HepG2 (cell line): ENCODE measurements at regions not wholly inside any gene's neighbourhood (a gene's known extent, or its start where the extent isn't known, plus 50 kb on each side); places are given as distances from the start of the nearest gene placed in this dataset.

Source experiments
- ATAC-seq: fragments of 200-7000 bp; cut with Tn5 transposase; 3 replicates; pipeline ENCODE4 v1.9.1; 2020; ENCODE audit warnings: mild to moderate bottlenecking, moderate library complexity
- BruUV-seq: library from RNA; stranded (reverse); fragments of 400-500 nt; replicated peaks from 2 replicates; lab custom pipeline; 2021; lab: Mats Ljungman, UMichigan
- CTCF ChIA-PET: fragments of 300-600 bp; formaldehyde crosslinking; extraction: SDS; loops from one replicate; lab custom pipeline; 2021; ENCODE audit warnings: low total read pairs, inconsistent platforms, low intra/inter-chr PET ratio; lab: Yijun Ruan, JAX
- POLR2A ChIA-PET: fragments of 350-600 bp; sonication (Branson Sonifier 250); formaldehyde crosslinking; loops from one replicate; lab custom pipeline; 2020; ENCODE audit warnings: antibody characterized with exemption, inconsistent platforms; lab: Yijun Ruan, JAX
- DNase-seq: peaks from one replicate; pipeline ENCODE4 v3.0.0-alpha.2; 2015; ENCODE audit warnings: low spot score
- FAIRE-seq: peaks from 3 replicates; lab custom pipeline; 2011; peaks lifted over from hg19 to GRCh38; lab: Jason Lieb, UNC
- H2AFZ ChIP-seq: one replicate; pipeline ENCODE4 v1.6.1; 2011; ENCODE audit warnings: low read length, inconsistent platforms
- H3K27ac ChIP-seq: fragments of 300-600 bp; 3 replicates; pipeline ENCODE4 v1.8.0; 2011; ENCODE audit warnings: mixed run types, mild to moderate bottlenecking, mixed read lengths, low read length, inconsistent platforms; ENCODE audit not compliant: insufficient read depth; ENCODE audit errors: extremely low read length
- H3K27me3 ChIP-seq, 2 experiments: fragments of 200-600 bp in 1 of 2; 2 replicates in 1 of 2; 3 replicates in 1 of 2; pipeline versions ENCODE4 v1.6.0 to v1.8.0; 2011; ENCODE audit warnings: low read length in 2 of 2, mild to moderate bottlenecking in 2 of 2, moderate library complexity in 2 of 2, inconsistent platforms in 1 of 2; ENCODE audit not compliant: insufficient read depth in 2 of 2, control insufficient read depth in 1 of 2
- H3K36me3 ChIP-seq, 2 experiments: fragments of 200-600 bp in 1 of 2; replicated peaks in 1 of 2; 2 replicates in 1 of 2; 3 replicates in 1 of 2; pipeline versions ENCODE4 v1.5.1 to v1.8.0; 2011; ENCODE audit warnings: low read length in 2 of 2, inconsistent platforms in 1 of 2; ENCODE audit not compliant: insufficient read depth in 2 of 2, control insufficient read depth in 1 of 2
- H3K4me1 ChIP-seq: 2 replicates; pipeline ENCODE4 v1.5.1; 2012; ENCODE audit warnings: low read length, inconsistent platforms; ENCODE audit not compliant: insufficient read depth
- H3K4me2 ChIP-seq: 2 replicates; pipeline ENCODE4 v1.6.0; 2011; ENCODE audit warnings: low read depth, low read length, inconsistent platforms
- H3K4me3 ChIP-seq, 3 experiments: fragments of 200-600 bp in 1 of 3; sonication (generic), shearing (Covaris generic) in 1 of 3; replicated peaks in 1 of 3; 2 replicates each; pipeline ENCODE4 v1.5.1; 2011 to 2016; ENCODE audit warnings: low read length in 3 of 3, inconsistent platforms in 2 of 3, low read depth in 2 of 3, mild to moderate bottlenecking in 2 of 3, control low read depth in 1 of 3, mixed read lengths in 1 of 3; ENCODE audit not compliant: insufficient read depth in 1 of 3
- H3K79me2 ChIP-seq: one replicate; pipeline ENCODE4 v1.6.1; 2011; ENCODE audit warnings: low read length, inconsistent platforms; ENCODE audit not compliant: insufficient read depth
- H3K9ac ChIP-seq: 2 replicates; pipeline ENCODE4 v1.6.0; 2011; ENCODE audit warnings: mild to moderate bottlenecking, low read depth, low read length, inconsistent platforms; ENCODE audit not compliant: insufficient read depth
- H3K9me3 ChIP-seq: 2 replicates; pipeline ENCODE4 v1.5.1; 2012; ENCODE audit warnings: mild to moderate bottlenecking, low read length
- H4K20me1 ChIP-seq: 2 replicates; pipeline ENCODE4 v1.6.0; 2011; ENCODE audit warnings: inconsistent platforms, mild to moderate bottlenecking, low read length, moderate library complexity; ENCODE audit not compliant: insufficient read depth
- CENPX ChIP-seq: sonication (generic); formaldehyde crosslinking; IDR thresholded peaks from 2 replicates; pipeline ENCODE4 v1.9.0; 2021; ENCODE audit warnings: mild to moderate bottlenecking, missing genetic modification reagents, moderate library complexity
- WGBS: methylation state at CpG from one replicate; pipeline ENCODE4 v1.1.6; 2017; ENCODE audit warnings: low lambda C conversion rate; 5-methylcytosine and 5-hydroxymethylcytosine counted together
- in situ Hi-C: cut with HindIII; loops from 2 replicates; pipeline ENCODE4 v1.10.0; 2017; ENCODE audit warnings: low pct_unique_long_range_greater_than_20kb; ENCODE audit not compliant: extremely low pct_ligation_motif_present
- intact Hi-C: fragments of 100-400 bp; cut with micrococcal nuclease; formaldehyde crosslinking; loops from one replicate; pipeline ENCODE4 v1.10.0; 2022; ENCODE audit not compliant: unreplicated experiment
- TF ChIP-seq, protein P1 (sequence below): sonication (generic); formaldehyde crosslinking; conservative IDR thresholded peaks from 2 replicates; pipeline ENCODE4 v1.5.0; 2020; ENCODE audit warnings: missing genetic modification reagents
- TF ChIP-seq, protein P2 (sequence below): IDR thresholded peaks from 2 replicates; pipeline ENCODE4 v1.6.1; 2016; ENCODE audit warnings: low read depth, borderline replicate concordance
- TF ChIP-seq, protein P3 (sequence below): sonication (generic); formaldehyde crosslinking; IDR thresholded peaks from 2 replicates; pipeline ENCODE4 v1.8.0; 2022; ENCODE audit warnings: missing genetic modification reagents, mild to moderate bottlenecking, inconsistent platforms, borderline replicate concordance

GRCh38 chr18:39260565-39260964 is 1695.0 kb upstream of the CELF4 start (continued):
- TF ChIP-seq, protein P1, sequence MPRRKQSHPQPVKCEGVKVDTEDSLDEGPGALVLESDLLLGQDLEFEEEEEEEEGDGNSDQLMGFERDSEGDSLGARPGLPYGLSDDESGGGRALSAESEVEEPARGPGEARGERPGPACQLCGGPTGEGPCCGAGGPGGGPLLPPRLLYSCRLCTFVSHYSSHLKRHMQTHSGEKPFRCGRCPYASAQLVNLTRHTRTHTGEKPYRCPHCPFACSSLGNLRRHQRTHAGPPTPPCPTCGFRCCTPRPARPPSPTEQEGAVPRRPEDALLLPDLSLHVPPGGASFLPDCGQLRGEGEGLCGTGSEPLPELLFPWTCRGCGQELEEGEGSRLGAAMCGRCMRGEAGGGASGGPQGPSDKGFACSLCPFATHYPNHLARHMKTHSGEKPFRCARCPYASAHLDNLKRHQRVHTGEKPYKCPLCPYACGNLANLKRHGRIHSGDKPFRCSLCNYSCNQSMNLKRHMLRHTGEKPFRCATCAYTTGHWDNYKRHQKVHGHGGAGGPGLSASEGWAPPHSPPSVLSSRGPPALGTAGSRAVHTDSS (CRISPR knock-in tag): no peak
- TF ChIP-seq, protein P2, sequence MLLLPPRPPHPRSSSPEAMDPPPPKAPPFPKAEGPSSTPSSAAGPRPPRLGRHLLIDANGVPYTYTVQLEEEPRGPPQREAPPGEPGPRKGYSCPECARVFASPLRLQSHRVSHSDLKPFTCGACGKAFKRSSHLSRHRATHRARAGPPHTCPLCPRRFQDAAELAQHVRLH (CRISPR knock-in tag): no peak
- TF ChIP-seq, protein P3, sequence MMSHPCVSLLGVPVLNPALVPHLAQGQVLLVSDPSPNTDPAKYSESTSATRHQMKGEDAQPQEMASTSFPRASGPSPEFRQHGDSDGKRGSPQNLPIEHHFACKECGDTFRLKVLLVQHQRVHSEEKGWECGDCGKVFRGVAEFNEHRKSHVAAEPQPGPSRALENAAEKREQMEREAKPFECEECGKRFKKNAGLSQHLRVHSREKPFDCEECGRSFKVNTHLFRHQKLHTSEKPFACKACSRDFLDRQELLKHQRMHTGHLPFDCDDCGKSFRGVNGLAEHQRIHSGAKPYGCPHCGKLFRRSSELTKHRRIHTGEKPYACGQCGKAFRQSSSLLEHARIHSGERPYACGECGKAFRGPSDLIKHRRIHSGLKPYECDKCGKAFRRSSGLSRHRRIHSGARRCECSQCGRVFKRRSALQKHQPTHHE (CRISPR knock-in tag): no peak

GRCh38 chr18:39259736-39260135 is 1694.1 kb upstream of the CELF4 start:
- Histone ChIP-seq H2AFZ (no peak overlapping the region), H3K9me3 (no peaks in the 10 kb centered on the region), H3K27me3 (no peaks in the 10 kb centered on the region), H3K27ac (no peak overlapping the region), H3K36me3 (no peaks in the 10 kb centered on the region), H4K20me1 (no peaks in the 10 kb centered on the region), H3K4me2 (no peak overlapping the region), H3K4me1 (peaks cover 8% of the 10 kb centered on the region), H3K9ac (no peak overlapping the region), H3K4me3 (no peak overlapping the region), H3K79me2 (no peaks in the 10 kb centered on the region)
- 96% methylated on average over 1 of the region's 1 CpG for WGBS
- intact Hi-C loops (no loop called here), in situ Hi-C loops (no loop called here)
- no peak for DNase-seq
- ChIA-PET CTCF (no interaction called here), POLR2A (no interaction called here)
- no peak for FAIRE-seq
- BruUV-seq: no TSS peak
- TF ChIP-seq CENPX (CRISPR knock-in tag): no peak
- no peak for ATAC-seq
